ENCODE measurements at regions not wholly inside any gene's neighbourhood (a gene's known extent, or its start where the extent isn't known, plus 50 kb on each side); places are given as distances from the start of the nearest gene placed in this dataset.

DNA sequence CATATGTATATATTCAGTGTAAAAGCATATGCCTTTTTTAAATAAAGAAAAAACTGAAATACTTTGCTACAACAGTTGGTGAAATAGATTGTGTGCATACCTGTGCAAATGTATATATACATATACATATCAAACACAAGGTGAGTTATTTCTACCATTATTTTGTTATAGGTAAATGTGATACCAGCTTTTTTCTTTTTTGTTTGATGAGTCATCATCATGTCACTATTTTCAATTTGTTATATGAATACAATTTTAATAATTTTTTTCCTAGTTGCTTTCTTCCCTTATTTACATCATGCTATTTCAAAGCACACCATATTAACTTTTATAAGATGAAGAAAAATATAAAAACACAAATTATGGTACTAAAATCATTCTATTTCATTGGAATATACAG lies 87.0 kb upstream of the STK17B start:
- in situ Hi-C loops (cut with MboI; ENCODE audit: low sequenced_read_pairs), result no loop called here
- no peak for DNase-seq (ENCODE audit: low spot score in 2 of 2)
- no peaks in the 10 kb centered on the region for H3K9me3 ChIP-seq
- no peaks in the 10 kb centered on the region for H3K4me1 ChIP-seq
- H3K27me3 ChIP-seq (ENCODE audit: low read depth), result no peaks in the 10 kb centered on the region
- no peak overlapping the region for H3K4me3 ChIP-seq
- H3K36me3 ChIP-seq (replicated peaks), result no peaks in the 10 kb centered on the region

DNA sequence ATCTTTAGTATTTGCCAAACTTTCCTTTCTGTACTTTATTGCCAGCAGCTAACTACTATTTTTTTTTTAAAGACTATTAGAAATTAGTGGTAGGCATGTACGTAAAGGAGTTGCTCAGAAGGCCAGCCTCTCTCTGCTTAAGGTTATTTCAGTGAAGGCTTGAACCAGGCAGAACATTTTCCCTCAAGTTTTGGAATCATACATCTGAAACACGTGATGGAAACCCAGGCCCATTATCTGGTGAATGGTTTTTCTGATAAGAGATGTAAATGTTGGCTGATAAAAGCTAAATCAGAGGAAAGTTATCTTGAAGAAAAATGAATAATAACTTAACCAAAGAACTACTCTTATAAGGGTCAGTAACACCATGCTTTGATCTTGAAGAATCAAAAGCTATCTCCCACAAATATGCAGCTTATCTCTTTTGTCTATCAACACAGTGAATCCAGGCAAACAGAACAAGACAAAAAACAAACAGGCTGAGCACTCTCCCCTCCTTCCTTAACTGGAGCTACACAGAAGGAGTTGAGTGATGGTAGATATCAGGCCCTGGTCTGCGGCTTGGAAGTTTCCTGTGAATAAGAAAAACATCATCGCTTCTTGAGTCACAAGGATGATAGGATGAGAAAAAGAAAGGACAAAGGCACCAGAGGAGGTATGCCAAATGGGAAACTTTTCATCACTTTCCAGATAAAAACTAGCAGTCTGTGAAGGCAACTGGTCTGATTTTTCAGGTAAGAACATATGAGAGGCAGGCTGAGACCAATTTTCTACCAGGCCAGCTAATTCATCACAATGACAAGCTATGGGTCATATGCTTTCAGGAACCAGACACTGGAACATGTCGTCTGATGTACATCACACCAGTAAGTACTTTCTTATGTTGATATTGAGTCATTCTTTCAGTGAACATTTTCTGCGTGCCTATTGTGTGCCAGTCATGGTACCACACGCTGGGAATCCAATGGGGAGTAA lies 88.4 kb upstream of the STK17B start:
- Histone ChIP-seq H3K9me3 (no peaks in the 10 kb centered on the region), H3K36me3 (replicated peaks) (no peaks in the 10 kb centered on the region), H3K4me1 (no peaks in the 10 kb centered on the region), H3K4me3 (no peak overlapping the region), H3K27me3 (ENCODE audit: low read depth) (no peaks in the 10 kb centered on the region)
- no peak for DNase-seq (ENCODE audit: low spot score in 2 of 2)
- in situ Hi-C loops (cut with MboI; ENCODE audit: low sequenced_read_pairs), result no loop called here

DNA sequence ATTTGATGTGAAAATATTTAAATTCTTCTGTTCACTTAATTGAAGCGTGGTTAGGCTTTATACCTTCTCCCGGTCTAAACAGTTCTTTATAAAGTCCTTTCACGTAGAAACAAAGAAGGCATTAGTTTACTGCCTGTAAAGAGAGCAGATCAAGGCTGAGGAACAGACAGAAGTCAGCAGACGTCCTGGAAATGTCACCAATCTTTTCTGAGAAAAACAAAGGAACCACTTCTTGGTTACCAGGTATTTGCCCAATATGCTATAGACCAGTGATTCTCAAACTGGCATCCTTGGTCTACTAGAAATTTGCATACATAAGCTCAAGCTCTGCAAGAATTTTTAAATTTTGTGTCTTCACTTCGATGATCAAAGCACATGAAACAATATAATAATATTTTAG lies 89.2 kb upstream of the STK17B start:
- no peaks in the 10 kb centered on the region for H3K9me3 ChIP-seq
- H3K4me3 ChIP-seq, result no peak overlapping the region
- DNase-seq (ENCODE audit: low spot score in 2 of 2), result no peak
- H3K27me3 ChIP-seq (ENCODE audit: low read depth), result no peaks in the 10 kb centered on the region
- no peaks in the 10 kb centered on the region for H3K4me1 ChIP-seq
- in situ Hi-C loops (cut with MboI; ENCODE audit: low sequenced_read_pairs), result no loop called here
- no peaks in the 10 kb centered on the region for H3K36me3 ChIP-seq (replicated peaks)

DNA sequence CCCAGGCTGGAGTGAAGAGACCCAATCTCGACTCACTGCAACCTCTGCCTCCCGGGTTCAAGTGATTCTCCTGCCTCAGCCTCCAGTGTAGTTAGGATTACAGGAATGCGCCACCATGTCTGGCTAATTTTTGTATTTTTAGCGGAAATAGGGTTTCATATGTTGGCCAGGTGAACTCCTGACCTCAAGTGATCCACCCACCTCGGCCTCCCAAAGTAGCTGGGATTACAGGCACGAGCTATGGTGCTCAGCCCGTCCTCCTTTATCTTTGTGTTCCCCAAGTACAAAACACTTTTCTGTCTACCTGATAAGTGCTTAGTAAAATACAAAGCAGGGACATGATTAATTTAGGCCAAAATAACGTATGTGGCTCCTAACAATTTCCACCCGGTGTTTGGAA lies 91.2 kb upstream of the STK17B start:
- Histone ChIP-seq H3K9me3 (no peaks in the 10 kb centered on the region), H3K4me3 (no peak overlapping the region), H3K27me3 (ENCODE audit: low read depth) (no peaks in the 10 kb centered on the region), H3K36me3 (replicated peaks) (no peaks in the 10 kb centered on the region), H3K4me1 (no peaks in the 10 kb centered on the region)
- DNase-seq (ENCODE audit: low spot score in 2 of 2), result no peak
- in situ Hi-C loops (cut with MboI; ENCODE audit: low sequenced_read_pairs), result no loop called here

DNA sequence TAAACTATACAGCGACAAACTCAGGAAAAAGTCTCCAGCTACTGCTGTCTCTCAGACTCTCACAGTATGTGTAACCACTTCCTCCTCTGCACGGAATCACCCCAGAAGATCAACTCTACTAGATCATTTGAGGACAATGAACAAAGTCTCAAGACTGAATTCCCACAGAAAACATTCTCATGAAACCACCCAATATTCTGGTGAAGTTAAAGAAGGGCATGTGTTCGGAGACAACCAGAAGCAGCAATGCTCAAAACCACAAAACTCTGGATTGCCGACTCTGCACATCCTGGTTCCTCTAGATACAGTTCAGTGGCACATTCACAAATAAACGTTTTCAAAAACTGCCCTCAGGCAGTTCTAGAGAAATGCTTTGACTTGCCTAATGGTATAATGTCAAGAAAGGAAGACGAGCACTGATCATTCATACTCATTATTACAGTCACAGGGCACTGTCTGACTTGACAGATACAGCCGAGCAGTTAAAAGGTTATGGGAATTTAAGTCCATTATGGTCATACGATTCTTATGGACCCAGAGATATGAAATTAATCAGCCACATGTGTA lies 91.9 kb upstream of the STK17B start:
- DNase-seq (ENCODE audit: low spot score in 2 of 2), result peak in 1 of 2 experiments; percentile 14
- no peaks in the 10 kb centered on the region for H3K4me1 ChIP-seq
- no peaks in the 10 kb centered on the region for H3K27me3 ChIP-seq (ENCODE audit: low read depth)
- H3K36me3 ChIP-seq (replicated peaks), result no peaks in the 10 kb centered on the region
- in situ Hi-C loops (cut with MboI; ENCODE audit: low sequenced_read_pairs), result no loop called here
- no peak overlapping the region for H3K4me3 ChIP-seq
- no peaks in the 10 kb centered on the region for H3K9me3 ChIP-seq

DNA sequence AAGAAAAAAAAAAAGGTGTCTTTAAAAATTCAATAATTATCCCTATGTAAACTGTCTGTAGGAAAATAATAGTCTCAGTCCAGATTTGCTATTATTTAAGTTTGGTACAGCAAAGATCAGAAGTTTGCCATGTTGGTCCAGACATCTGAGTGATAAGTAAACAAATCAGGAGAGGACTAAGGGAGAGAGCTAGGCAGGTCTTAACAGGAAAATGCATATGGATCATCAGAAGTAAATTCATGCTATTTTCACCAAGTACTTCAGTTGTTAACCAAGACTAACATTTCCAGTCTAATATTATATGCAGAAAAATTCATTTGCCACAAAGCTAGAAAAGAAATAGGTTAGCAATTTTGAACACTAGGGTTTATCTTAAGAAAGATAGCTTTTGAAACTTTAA lies 95.0 kb upstream of the STK17B start:
- in situ Hi-C loops (cut with MboI; ENCODE audit: low sequenced_read_pairs), result no loop called here
- no peak for DNase-seq (ENCODE audit: low spot score in 2 of 2)
- Histone ChIP-seq H3K9me3 (no peaks in the 10 kb centered on the region), H3K36me3 (replicated peaks) (no peaks in the 10 kb centered on the region), H3K4me3 (no peak overlapping the region), H3K4me1 (no peaks in the 10 kb centered on the region; the same call in 1 of the 2 replicates), H3K27me3 (ENCODE audit: low read depth) (no peaks in the 10 kb centered on the region)

DNA sequence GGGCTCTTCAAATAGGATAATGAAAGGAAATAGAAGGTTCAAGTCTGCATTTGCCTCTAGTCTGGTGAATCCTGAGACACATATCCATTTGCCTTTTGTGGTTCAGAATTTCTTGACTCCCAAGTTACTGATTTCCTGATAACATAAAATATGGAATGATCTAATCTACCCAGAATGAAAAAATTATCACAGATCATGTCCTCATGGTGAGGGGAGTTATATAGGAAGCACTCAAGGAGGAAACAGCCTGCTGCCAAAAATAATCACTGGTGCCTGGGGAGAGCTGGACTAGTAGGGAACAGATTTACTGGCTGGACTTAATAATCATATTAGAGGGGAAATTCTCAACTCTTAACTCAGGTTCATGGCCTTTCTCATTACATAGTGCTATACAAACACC lies 95.5 kb upstream of the STK17B start:
- Histone ChIP-seq H3K36me3 (replicated peaks) (no peaks in the 10 kb centered on the region), H3K27me3 (ENCODE audit: low read depth) (no peaks in the 10 kb centered on the region), H3K9me3 (no peaks in the 10 kb centered on the region), H3K4me1 (no peaks in the 10 kb centered on the region; the same call in 1 of the 2 replicates), H3K4me3 (no peak overlapping the region)
- DNase-seq (ENCODE audit: low spot score in 2 of 2), result no peak
- in situ Hi-C loops (cut with MboI; ENCODE audit: low sequenced_read_pairs), result no loop called here

DNA sequence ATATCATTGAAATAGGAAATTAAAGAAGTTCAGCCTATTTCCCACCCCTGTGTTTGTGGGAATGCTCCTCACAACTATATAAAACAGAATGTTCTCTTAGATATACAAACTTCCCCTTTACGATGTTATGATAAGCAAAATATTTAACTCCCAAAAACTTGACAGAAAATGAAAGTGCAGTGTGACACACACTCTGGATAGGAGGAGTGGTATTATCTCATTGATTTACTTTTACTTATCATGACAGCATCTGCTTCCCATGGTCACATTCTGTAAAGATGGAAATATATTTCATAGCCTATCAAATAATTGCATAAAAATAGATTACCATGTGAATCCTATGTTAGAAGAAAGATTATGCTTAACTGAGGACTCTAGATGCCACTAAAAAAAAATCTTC lies 96.6 kb upstream of the STK17B start:
- DNase-seq (ENCODE audit: low spot score in 2 of 2), result no peak
- H3K9me3 ChIP-seq, result no peaks in the 10 kb centered on the region
- H3K36me3 ChIP-seq (replicated peaks), result no peaks in the 10 kb centered on the region
- no peaks in the 10 kb centered on the region; the same call in 1 of the 2 replicates for H3K4me1 ChIP-seq
- no peaks in the 10 kb centered on the region for H3K27me3 ChIP-seq (ENCODE audit: low read depth)
- in situ Hi-C loops (cut with MboI; ENCODE audit: low sequenced_read_pairs), result no loop called here
- no peak overlapping the region for H3K4me3 ChIP-seq

DNA sequence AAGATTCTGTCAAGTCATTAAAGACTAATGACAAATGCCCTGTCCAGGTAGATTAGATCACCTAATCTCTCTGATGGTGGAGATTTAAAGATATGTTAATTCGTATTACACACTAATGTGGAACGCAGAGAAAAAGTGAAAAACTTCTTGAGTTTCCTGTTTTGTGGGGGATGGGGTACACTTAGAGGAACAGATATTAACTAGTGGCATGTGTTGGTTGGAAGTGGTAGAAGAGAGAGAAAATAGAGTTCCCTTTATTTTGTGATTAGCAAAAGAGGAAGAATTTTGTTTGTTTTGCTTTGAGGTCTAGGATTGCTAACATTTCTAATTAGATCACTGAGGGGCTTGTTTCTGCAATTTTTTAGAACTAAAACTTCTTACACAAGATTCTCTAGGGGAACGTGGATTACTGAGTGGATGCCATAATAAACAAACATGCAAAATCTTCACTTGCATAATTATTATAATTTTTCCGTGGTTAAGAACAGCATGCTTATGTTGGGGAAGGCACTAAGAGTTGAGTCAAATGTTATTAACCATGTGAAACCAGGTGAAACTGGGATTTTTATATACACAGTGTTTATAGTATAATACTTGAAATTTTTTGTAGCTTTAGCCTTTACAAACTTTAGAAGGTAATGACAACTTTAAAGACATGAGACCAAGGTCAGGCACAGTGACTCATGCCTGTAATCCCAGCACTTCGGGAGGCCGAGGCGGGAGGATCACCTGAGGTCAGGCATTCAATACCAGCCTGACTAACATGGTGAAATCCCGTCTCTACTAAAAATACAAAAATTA lies 97.4 kb upstream of the STK17B start:
- no peak for DNase-seq (ENCODE audit: low spot score in 2 of 2)
- H3K4me1 ChIP-seq, result no peaks in the 10 kb centered on the region; the same call in 1 of the 2 replicates
- no peaks in the 10 kb centered on the region for H3K9me3 ChIP-seq
- no peaks in the 10 kb centered on the region for H3K36me3 ChIP-seq (replicated peaks)
- no peak overlapping the region for H3K4me3 ChIP-seq
- in situ Hi-C loops (cut with MboI; ENCODE audit: low sequenced_read_pairs), result no loop called here
- H3K27me3 ChIP-seq (ENCODE audit: low read depth), result no peaks in the 10 kb centered on the region

DNA sequence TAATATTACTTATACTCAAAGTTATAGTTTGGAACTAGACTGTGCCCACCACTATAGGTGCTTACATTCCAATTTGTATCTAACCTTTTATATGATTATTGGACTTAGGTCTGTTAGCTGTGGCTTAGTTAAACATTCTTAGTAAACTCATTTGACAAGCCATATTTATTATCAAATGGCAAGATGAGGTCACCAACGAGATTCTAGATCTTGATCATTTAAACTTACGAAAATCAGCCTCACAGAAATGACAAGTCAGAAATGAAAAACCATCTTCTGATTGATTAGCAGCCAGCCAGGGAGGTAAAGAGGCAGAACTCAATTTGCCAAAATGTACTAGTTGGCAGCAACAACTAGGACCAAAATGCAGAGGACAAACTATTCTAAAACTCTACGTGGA lies 100.4 kb upstream of the STK17B start:
- in situ Hi-C loops (cut with MboI; ENCODE audit: low sequenced_read_pairs), result loop anchor here (10.0 kb wide), 1 partner anchor 137 kb away; no protein-coding TSS in a partner anchor
- DNase-seq (ENCODE audit: low spot score in 2 of 2), result no peak

DNA sequence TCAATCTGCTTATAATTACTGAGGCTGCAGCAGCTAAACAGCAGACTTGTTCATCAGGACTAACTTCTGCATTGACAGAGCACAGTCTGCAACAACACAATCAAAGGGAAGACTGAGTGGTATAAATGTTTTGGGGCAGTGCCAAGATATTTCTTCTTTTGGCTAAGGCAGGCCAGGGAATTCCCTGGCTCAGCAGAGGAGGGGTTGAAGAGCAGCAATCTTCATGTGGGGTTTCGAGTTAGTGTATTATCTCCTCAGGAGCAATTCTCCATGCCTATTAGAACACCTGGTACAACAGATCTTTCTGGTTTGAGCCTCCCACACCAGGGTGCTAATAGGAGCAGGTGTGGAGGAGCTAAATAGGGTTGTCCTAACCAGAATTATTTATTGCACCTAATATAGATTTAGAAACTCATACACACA lies 103.0 kb upstream of the STK17B start:
- no peaks in the 10 kb centered on the region; the same call in 1 of the 2 replicates for H3K4me1 ChIP-seq

More for the DNA sequence above, 100.4 kb upstream of the STK17B start:
- Histone ChIP-seq H3K9me3 (no peaks in the 10 kb centered on the region), H3K4me3 (no peak overlapping the region), H3K36me3 (replicated peaks) (no peaks in the 10 kb centered on the region), H3K4me1 (no peaks in the 10 kb centered on the region; the same call in 1 of the 2 replicates), H3K27me3 (ENCODE audit: low read depth) (no peaks in the 10 kb centered on the region)

DNA sequence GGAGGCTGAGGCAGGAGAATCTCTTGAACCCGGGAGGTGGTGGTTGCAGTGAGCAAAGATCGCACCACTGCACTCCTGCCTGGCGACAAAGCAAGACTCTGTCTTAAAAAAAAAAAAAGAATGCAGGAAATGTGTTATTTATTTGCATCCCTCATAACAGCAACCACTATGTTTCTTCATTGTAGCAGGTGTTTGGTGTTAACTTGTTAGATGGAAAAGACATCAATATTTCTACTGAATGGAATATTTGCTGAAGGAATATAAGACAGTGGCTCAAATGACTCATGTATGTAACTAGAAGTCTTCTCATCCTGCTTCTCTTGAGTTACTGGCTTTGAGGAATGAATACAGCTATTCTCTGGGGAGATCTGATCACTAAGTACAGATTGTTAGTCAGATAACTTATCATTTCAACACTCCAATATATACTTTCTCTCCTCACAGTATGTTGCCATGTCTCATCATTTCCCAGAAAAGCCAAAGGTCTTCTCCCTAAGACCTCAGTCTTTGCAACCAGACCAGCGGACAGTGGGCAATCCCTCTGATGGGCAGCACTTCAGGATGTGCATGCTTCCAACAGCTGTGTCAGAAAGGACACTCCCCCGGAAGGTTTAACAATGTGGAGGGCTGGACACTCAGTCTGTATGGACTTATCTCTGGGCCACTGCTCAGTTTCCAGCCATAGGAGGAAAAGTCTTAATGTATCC lies 104.4 kb upstream of the STK17B start:
- Histone ChIP-seq H3K4me3 (no peak overlapping the region), H3K4me1 (no peaks in the 10 kb centered on the region)
- in situ Hi-C loops (cut with MboI; ENCODE audit: low sequenced_read_pairs), result loop anchor here (10.0 kb wide), 1 partner anchor 141 kb away; no protein-coding TSS in a partner anchor

More for the DNA sequence above, 103.0 kb upstream of the STK17B start:
- Histone ChIP-seq H3K9me3 (no peaks in the 10 kb centered on the region), H3K27me3 (ENCODE audit: low read depth) (no peaks in the 10 kb centered on the region), H3K36me3 (replicated peaks) (no peaks in the 10 kb centered on the region), H3K4me3 (no peak overlapping the region)
- no peak for DNase-seq (ENCODE audit: low spot score in 2 of 2)
- in situ Hi-C loops (cut with MboI; ENCODE audit: low sequenced_read_pairs), result loop anchor here (10.0 kb wide), 1 partner anchor 140 kb away; no protein-coding TSS in a partner anchor

DNA sequence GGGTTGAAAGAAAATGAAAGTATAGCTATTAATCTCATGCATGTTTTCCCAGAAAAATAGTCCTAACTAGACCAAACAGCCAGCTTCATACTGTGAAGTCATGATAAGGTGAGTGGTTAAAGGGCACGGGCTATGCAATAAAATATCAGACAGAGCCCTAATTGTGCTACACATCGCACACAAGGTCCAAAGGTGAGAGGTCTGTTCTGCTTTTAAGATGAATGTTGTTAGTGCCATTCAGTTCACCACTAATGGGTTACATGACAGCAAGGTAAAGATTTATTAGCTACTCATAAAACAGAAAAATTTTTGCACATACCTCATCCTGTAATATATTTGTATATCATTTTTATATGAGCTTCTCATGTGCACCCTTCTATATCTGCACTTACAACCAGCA lies 105.0 kb upstream of the STK17B start:
- Histone ChIP-seq H3K9me3 (no peaks in the 10 kb centered on the region), H3K27me3 (ENCODE audit: low read depth) (no peaks in the 10 kb centered on the region), H3K4me1 (no peaks in the 10 kb centered on the region), H3K36me3 (replicated peaks) (no peaks in the 10 kb centered on the region), H3K4me3 (no peak overlapping the region)
- in situ Hi-C loops (cut with MboI; ENCODE audit: low sequenced_read_pairs), result loop anchor here (10.0 kb wide), 1 partner anchor 142 kb away; no protein-coding TSS in a partner anchor
- no peak for DNase-seq (ENCODE audit: low spot score in 2 of 2)

More for the DNA sequence above, 104.4 kb upstream of the STK17B start:
- H3K9me3 ChIP-seq, result no peaks in the 10 kb centered on the region
- no peaks in the 10 kb centered on the region for H3K36me3 ChIP-seq (replicated peaks)
- H3K27me3 ChIP-seq (ENCODE audit: low read depth), result no peaks in the 10 kb centered on the region
- no peak for DNase-seq (ENCODE audit: low spot score in 2 of 2)

Measured in HAP-1 (cell line).